AG04449 (cell line): ENCODE measurements at regions not wholly inside any gene's neighbourhood (a gene's known extent, or its start where the extent isn't known, plus 50 kb on each side); places are given as distances from the start of the nearest gene placed in this dataset.

Source experiments
- CTCF ChIA-PET: fragments of 350-600 bp; formaldehyde crosslinking; extraction: SDS; loops from one replicate; lab custom pipeline; 2021; ENCODE audit warnings: antibody characterized with exemption; lab: Yijun Ruan, JAX
- POLR2A ChIA-PET: fragments of 400-600, 350-600 bp; formaldehyde crosslinking; extraction: SDS; loops from one replicate; lab custom pipeline; 2020; ENCODE audit warnings: antibody characterized with exemption, inconsistent platforms; lab: Yijun Ruan, JAX
- DNase-seq: peaks from one replicate; pipeline ENCODE4 v3.0.0-alpha.2; 2010; ENCODE audit warnings: low read depth, low spot score
- H3K4me3 ChIP-seq: 2 replicates; pipeline ENCODE4 v1.5.1; 2011; ENCODE audit warnings: low read depth, mild to moderate bottlenecking, control low read depth, low read length
- CTCF ChIP-seq: IDR thresholded peaks from one replicate; pipeline ENCODE4 v1.5.1; 2011; ENCODE audit warnings: mild to moderate bottlenecking, moderate library complexity, low read length, control low read depth, inconsistent platforms; ENCODE audit not compliant: insufficient read depth; ENCODE audit errors: missing control alignments

DNA sequence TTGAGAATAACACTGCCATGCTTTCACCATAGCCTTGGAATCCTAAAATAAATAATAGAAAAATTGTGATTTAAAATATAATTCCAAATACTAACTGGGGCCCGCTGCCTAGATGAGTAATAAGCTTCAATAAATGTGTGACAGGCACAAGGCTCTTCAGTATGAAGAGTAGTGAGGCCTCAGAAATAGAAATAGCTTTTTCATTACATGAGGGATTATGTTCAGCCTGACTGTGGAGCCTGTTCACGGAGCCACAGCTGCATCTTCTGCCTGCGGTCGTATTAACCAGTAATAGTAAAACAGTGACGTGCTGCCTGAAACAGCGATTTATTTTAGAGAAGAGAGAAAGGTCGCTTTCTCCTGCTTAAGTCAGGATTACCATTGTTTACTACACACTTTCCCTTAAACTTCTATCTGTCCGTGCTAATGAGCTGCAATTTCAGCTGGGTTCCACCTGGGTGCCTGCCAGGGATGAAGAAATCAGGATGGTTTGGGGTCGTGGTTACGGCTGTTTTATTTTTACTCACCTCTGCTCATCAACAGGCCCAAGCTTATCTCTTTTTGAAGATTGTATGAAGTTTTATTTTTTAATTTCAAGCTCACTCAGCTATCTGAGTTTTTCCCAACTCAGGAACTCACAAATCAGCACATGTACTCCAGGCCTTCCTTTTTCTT lies 284.9 kb upstream of the WWC1 start:
- ChIA-PET CTCF (interaction anchor here (0.8 to 1.5 kb wide), 4 partner anchors 11 to 182 kb away, joined by 3 to 7 read pairs (median 3); no protein-coding TSS in a partner anchor), POLR2A (interaction anchor here (0.5 kb wide), 1 partner anchor 21 kb away, joined by 3 read pairs; no protein-coding TSS in a partner anchor)
- TF ChIP-seq CTCF: no peak
- DNase-seq: peak; percentile 46
- no peak overlapping the region for H3K4me3 ChIP-seq

GRCh38 chr5:168007286-168007685 lies 284.2 kb upstream of the WWC1 start:
- no peak for TF ChIP-seq CTCF
- POLR2A ChIA-PET: no interaction called here
- DNase-seq: no peak
- CTCF ChIA-PET: interaction anchor here (1.3 kb wide), 1 partner anchor 10 kb away, joined by 3 read pairs; no protein-coding TSS in a partner anchor
- no peak overlapping the region for H3K4me3 ChIP-seq

GRCh38 chr5:168008555-168008954 lies 282.9 kb upstream of the WWC1 start:
- TF ChIP-seq CTCF: no peak
- H3K4me3 ChIP-seq: no peak overlapping the region
- CTCF ChIA-PET: no interaction called here
- DNase-seq: no peak
- POLR2A ChIA-PET: no interaction called here

- CTCF ChIA-PET: no interaction called here
- DNase-seq: no peak
- H3K4me3 ChIP-seq: no peak overlapping the region
- POLR2A ChIA-PET: no interaction called here
- no peak for TF ChIP-seq CTCF
These were observed 280.3 kb upstream of the WWC1 start for GRCh38 chr5:168011096-168011495.

DNA sequence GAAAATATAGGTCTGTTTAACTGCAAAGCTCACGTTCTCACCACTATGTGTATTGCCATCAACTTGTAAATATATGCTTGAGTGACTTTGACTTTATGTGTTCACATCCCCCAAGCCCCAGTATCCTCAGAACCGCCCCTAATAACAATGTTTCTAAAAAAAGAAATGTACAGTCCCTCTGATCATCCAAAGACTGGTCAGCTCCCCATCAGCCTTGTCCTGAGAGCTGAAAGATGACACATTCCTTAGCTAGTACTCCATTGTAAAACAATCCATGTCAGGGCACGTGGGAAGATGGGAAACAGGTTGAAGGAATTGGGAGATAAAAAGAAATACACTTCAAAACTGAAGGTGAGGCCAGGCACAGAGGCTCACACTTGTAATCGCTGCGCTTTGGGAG lies 279.4 kb upstream of the WWC1 start:
- ChIA-PET POLR2A (no interaction called here), CTCF (no interaction called here)
- no peak for TF ChIP-seq CTCF

DNA sequence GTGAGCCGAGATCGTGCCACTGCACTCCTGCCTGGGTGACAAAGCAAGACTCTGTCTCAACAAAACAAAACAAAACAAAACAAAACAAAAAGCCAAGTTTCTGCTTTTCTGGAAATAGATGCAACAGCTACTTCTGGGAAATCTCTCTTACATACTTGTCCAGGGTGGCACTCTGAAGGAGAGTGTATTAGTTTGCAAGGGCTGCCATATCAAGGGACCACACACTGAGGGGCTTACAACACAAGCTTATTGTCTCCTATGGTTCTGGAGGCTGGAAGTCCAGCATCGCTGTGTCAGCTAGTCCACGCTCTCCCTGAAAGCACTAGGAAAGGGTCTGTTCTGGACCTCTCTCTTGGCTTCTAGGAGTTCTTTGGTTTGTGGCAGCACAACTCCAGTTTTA lies 277.9 kb upstream of the WWC1 start:
- CTCF ChIA-PET: no interaction called here
- DNase-seq: no peak
- TF ChIP-seq CTCF: no peak
- H3K4me3 ChIP-seq: no peak overlapping the region
- POLR2A ChIA-PET: no interaction called here

More for the DNA sequence above, 279.4 kb upstream of the WWC1 start:
- H3K4me3 ChIP-seq: no peak overlapping the region
- no peak for DNase-seq
